ENCODE measurements at regions not wholly inside any gene's neighbourhood (a gene's known extent, or its start where the extent isn't known, plus 50 kb on each side); places are given as distances from the start of the nearest gene placed in this dataset.

GRCh38 chr5:3818624-3819023 lies 223.0 kb downstream of the IRX1 start:
- DNase-seq (ENCODE audit: low read depth) (no peak), FAIRE-seq (no peak)
- H4K20me1 ChIP-seq (ENCODE audit: insufficient read depth, low read length): no peaks in the 10 kb centered on the region
- no peak overlapping the region for H3K4me2 ChIP-seq (ENCODE audit: low read length)
- Mint-ChIP-seq H3K9me3 (ENCODE audit: unreplicated experiment) (no peaks in the 10 kb centered on the region), H3K4me1 (ENCODE audit: low read depth, unreplicated experiment) (no peaks in the 10 kb centered on the region), H3K4me3 (ENCODE audit: unreplicated experiment) (no peak overlapping the region), H3K27ac (ENCODE audit: unreplicated experiment) (no peak overlapping the region), H3K27me3 (ENCODE audit: low read depth, unreplicated experiment) (peaks cover 2% of the 10 kb centered on the region), H3K36me3 (ENCODE audit: low read depth, unreplicated experiment) (no peaks in the 10 kb centered on the region)
- H3K27ac ChIP-seq (ENCODE audit: low read depth, low read length): no peak overlapping the region
- H3K27me3 ChIP-seq (ENCODE audit: insufficient read depth, low read length): no peaks in the 10 kb centered on the region
- no peak overlapping the region for H3K4me3 ChIP-seq (ENCODE audit: insufficient read depth, low read depth, low read length)
- no peak for TF ChIP-seq EZH2 (IDR thresholded peaks at IDR 0.05; ENCODE audit: insufficient read depth, low read length)
- TF ChIP-seq, protein P1, sequence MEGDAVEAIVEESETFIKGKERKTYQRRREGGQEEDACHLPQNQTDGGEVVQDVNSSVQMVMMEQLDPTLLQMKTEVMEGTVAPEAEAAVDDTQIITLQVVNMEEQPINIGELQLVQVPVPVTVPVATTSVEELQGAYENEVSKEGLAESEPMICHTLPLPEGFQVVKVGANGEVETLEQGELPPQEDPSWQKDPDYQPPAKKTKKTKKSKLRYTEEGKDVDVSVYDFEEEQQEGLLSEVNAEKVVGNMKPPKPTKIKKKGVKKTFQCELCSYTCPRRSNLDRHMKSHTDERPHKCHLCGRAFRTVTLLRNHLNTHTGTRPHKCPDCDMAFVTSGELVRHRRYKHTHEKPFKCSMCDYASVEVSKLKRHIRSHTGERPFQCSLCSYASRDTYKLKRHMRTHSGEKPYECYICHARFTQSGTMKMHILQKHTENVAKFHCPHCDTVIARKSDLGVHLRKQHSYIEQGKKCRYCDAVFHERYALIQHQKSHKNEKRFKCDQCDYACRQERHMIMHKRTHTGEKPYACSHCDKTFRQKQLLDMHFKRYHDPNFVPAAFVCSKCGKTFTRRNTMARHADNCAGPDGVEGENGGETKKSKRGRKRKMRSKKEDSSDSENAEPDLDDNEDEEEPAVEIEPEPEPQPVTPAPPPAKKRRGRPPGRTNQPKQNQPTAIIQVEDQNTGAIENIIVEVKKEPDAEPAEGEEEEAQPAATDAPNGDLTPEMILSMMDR (IDR thresholded peaks at IDR 0.05; ENCODE audit: insufficient read depth, low read depth, low read length): no peak
- H3K9me3 ChIP-seq (ENCODE audit: insufficient read depth, low read depth, low read length): no peaks in the 10 kb centered on the region
- no peak overlapping the region for H2AFZ ChIP-seq (ENCODE audit: low read depth, low read length)
- H3K79me2 ChIP-seq (ENCODE audit: insufficient read depth, low read length): no peaks in the 10 kb centered on the region
- H3K9ac ChIP-seq (ENCODE audit: low read length): no peak overlapping the region
- no peaks in the 10 kb centered on the region for H3K4me1 ChIP-seq (ENCODE audit: insufficient read depth, low read length)
- no peaks in the 10 kb centered on the region for H3K36me3 ChIP-seq (ENCODE audit: insufficient read depth, low read length)

GRCh38 chr5:3825531-3826451 lies 230.2 kb downstream of the IRX1 start:
- Mint-ChIP-seq H3K4me1 (ENCODE audit: low read depth, unreplicated experiment) (peaks cover 11% of the 10 kb centered on the region), H3K27me3 (ENCODE audit: low read depth, unreplicated experiment) (peaks cover 2% of the 10 kb centered on the region), H3K36me3 (ENCODE audit: low read depth, unreplicated experiment) (no peaks in the 10 kb centered on the region), H3K27ac (ENCODE audit: unreplicated experiment) (no peak overlapping the region), H3K9me3 (ENCODE audit: unreplicated experiment) (no peaks in the 10 kb centered on the region), H3K4me3 (ENCODE audit: unreplicated experiment) (no peak overlapping the region)
- Histone ChIP-seq H4K20me1 (ENCODE audit: insufficient read depth, low read length) (no peaks in the 10 kb centered on the region), H3K9ac (ENCODE audit: low read length) (no peak overlapping the region), H3K4me2 (ENCODE audit: low read length) (no peak overlapping the region), H2AFZ (ENCODE audit: low read depth, low read length) (no peak overlapping the region), H3K4me1 (ENCODE audit: insufficient read depth, low read length) (no peaks in the 10 kb centered on the region), H3K27me3 (ENCODE audit: insufficient read depth, low read length) (no peaks in the 10 kb centered on the region), H3K36me3 (ENCODE audit: insufficient read depth, low read length) (no peaks in the 10 kb centered on the region), H3K79me2 (ENCODE audit: insufficient read depth, low read length) (no peaks in the 10 kb centered on the region), H3K9me3 (ENCODE audit: insufficient read depth, low read depth, low read length) (no peaks in the 10 kb centered on the region), H3K4me3 (ENCODE audit: insufficient read depth, low read depth, low read length) (no peak overlapping the region), H3K27ac (ENCODE audit: low read depth, low read length) (no peak overlapping the region)
- FAIRE-seq: no peak
- no peak for TF ChIP-seq EZH2 (IDR thresholded peaks at IDR 0.05; ENCODE audit: insufficient read depth, low read length)
- TF ChIP-seq, protein P1 (IDR thresholded peaks at IDR 0.05; ENCODE audit: insufficient read depth, low read depth, low read length): no peak
- peak; percentile 18 for DNase-seq (ENCODE audit: low read depth)

- H3K36me3 Mint-ChIP-seq (ENCODE audit: low read depth, unreplicated experiment): no peaks in the 10 kb centered on the region
- H3K36me3 ChIP-seq (ENCODE audit: insufficient read depth, low read length): no peaks in the 10 kb centered on the region
- no peak for TF ChIP-seq EZH2 (IDR thresholded peaks at IDR 0.05; ENCODE audit: insufficient read depth, low read length)
- TF ChIP-seq, protein P1 (IDR thresholded peaks at IDR 0.05; ENCODE audit: insufficient read depth, low read depth, low read length): no peak
These were observed 232.0 kb downstream of the IRX1 start for GRCh38 chr5:3827624-3828023.

More at GRCh38 chr5:3827624-3828023, 232.0 kb downstream of the IRX1 start:
- Histone ChIP-seq H3K4me1 (ENCODE audit: insufficient read depth, low read length) (no peaks in the 10 kb centered on the region), H4K20me1 (ENCODE audit: insufficient read depth, low read length) (no peaks in the 10 kb centered on the region), H3K27ac (ENCODE audit: low read depth, low read length) (no peak overlapping the region), H3K9ac (ENCODE audit: low read length) (no peak overlapping the region), H3K79me2 (ENCODE audit: insufficient read depth, low read length) (no peaks in the 10 kb centered on the region), H3K9me3 (ENCODE audit: insufficient read depth, low read depth, low read length) (no peaks in the 10 kb centered on the region), H3K4me3 (ENCODE audit: insufficient read depth, low read depth, low read length) (no peak overlapping the region), H3K27me3 (ENCODE audit: insufficient read depth, low read length) (no peaks in the 10 kb centered on the region), H3K4me2 (ENCODE audit: low read length) (no peak overlapping the region), H2AFZ (ENCODE audit: low read depth, low read length) (no peak overlapping the region)
- no peak overlapping the region for H3K27ac Mint-ChIP-seq (ENCODE audit: unreplicated experiment)
- no peak overlapping the region for H3K4me3 Mint-ChIP-seq (ENCODE audit: unreplicated experiment)
- peaks cover 11% of the 10 kb centered on the region for H3K4me1 Mint-ChIP-seq (ENCODE audit: low read depth, unreplicated experiment)
- H3K27me3 Mint-ChIP-seq (ENCODE audit: low read depth, unreplicated experiment): peaks cover under 1% of the 10 kb centered on the region
- DNase-seq (ENCODE audit: low read depth): no peak
- H3K9me3 Mint-ChIP-seq (ENCODE audit: unreplicated experiment): no peaks in the 10 kb centered on the region
- FAIRE-seq: no peak
